ENCODE measurements at regions not wholly inside any gene's neighbourhood (a gene's known extent, or its start where the extent isn't known, plus 50 kb on each side); places are given as distances from the start of the nearest gene placed in this dataset.
"Not testable (repeated sequence)": the region's sequence is repeated elsewhere in the genome, so short reads cannot be mapped to it uniquely, and the experiment has no call there.

DNA sequence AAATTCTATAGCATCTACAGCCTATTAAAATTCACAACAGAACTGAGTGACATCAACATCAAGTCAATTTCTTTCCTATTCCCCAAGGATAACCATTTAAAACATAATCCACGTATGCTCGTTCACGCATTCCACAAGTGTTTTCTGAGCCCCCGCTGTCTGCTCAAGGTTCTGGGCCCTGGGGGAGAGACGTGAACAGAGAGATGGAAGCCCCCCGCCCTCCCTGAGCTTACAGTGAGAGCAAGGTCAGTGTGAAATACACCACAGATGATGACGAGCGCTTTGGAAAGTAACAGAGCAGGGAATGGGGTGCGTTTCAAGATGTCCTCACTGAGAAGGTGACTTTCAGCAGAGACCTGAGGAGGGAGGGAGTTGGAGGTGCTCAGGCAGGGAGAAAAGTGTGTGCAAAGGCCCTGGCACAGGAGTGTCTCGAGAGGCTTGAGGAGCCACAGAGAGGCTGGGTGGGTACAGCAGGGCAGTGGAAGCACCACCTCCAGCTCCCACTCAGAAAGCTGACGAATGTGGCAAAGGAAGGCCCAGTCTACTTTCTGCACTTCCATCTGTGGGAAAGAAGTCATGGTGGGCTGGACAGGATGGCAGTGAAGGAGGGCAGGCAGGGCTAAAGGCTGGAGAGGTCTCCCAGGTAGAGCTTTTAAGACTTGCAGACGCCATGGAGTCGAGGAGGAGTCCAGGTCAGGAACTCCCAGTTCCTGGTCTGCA is 88.3 kb downstream of the DLL1 start:
- no peaks in the 10 kb centered on the region for H3K9me3 ChIP-seq (ENCODE audit: insufficient read depth, low read depth, low read length)
- no peaks in the 10 kb centered on the region for H3K27me3 ChIP-seq (ENCODE audit: insufficient read depth, low read length)
- no peak overlapping the region for H3K9ac ChIP-seq (ENCODE audit: low read depth, low read length)
- no peaks in the 10 kb centered on the region for H3K4me1 ChIP-seq (ENCODE audit: insufficient read depth, low read length)
- no peak overlapping the region for H3K27ac ChIP-seq (ENCODE audit: low read length)
- no peaks in the 10 kb centered on the region for H3K36me3 ChIP-seq (ENCODE audit: insufficient read depth, low read depth, low read length)
- no peak overlapping the region for H3K4me3 ChIP-seq (ENCODE audit: low read length)

DNA sequence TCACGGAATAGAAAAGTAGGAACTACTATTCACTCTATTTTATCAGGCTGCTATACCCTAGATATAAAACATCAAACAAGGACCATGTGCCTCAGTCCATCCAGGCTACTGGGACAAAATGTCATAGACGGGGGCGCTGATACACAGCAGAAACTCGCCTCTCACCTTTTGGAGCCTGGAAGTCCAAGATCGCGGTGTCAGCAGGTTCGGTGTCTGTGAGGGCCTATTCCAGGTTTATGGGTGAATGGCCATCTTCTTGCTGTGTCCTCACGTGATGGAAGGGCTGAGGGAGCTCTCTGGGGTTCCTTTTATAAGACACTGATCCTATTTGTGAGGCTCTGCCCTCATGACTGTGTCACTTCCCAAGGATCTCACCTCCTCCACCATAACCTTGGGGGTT is 89.5 kb downstream of the DLL1 start:
- Histone ChIP-seq H3K27me3 (ENCODE audit: insufficient read depth, low read length) (no peaks in the 10 kb centered on the region), H3K27ac (ENCODE audit: low read length) (no peak overlapping the region), H3K36me3 (ENCODE audit: insufficient read depth, low read depth, low read length) (no peaks in the 10 kb centered on the region), H3K4me1 (ENCODE audit: insufficient read depth, low read length) (no peaks in the 10 kb centered on the region), H3K9ac (ENCODE audit: low read depth, low read length) (no peak overlapping the region), H3K9me3 (ENCODE audit: insufficient read depth, low read depth, low read length) (peaks cover under 1% of the 10 kb centered on the region; the same call in 1 of the 2 replicates), H3K4me3 (ENCODE audit: low read length) (no peak overlapping the region)

- H3K27me3 ChIP-seq (ENCODE audit: insufficient read depth, low read length) = no peaks in the 10 kb centered on the region
- no peak overlapping the region for H3K27ac ChIP-seq (ENCODE audit: low read length)
- H3K4me3 ChIP-seq (ENCODE audit: low read length) = no peak overlapping the region
- H3K4me1 ChIP-seq (ENCODE audit: insufficient read depth, low read length) = no peaks in the 10 kb centered on the region
- peaks cover 9% of the 10 kb centered on the region for H3K9me3 ChIP-seq (ENCODE audit: insufficient read depth, low read depth, low read length)
- no peaks in the 10 kb centered on the region for H3K36me3 ChIP-seq (ENCODE audit: insufficient read depth, low read depth, low read length)
- H3K9ac ChIP-seq (ENCODE audit: low read depth, low read length) = no peak overlapping the region
These were observed 90.4 kb downstream of the DLL1 start for GRCh38 chr6:170200458-170200891.

GRCh38 chr6:170199716-170200115 is 91.2 kb downstream of the DLL1 start:
- H3K27me3 ChIP-seq (ENCODE audit: insufficient read depth, low read length) = no peaks in the 10 kb centered on the region
- peaks cover 16% of the 10 kb centered on the region for H3K9me3 ChIP-seq (ENCODE audit: insufficient read depth, low read depth, low read length)
- no peak overlapping the region for H3K4me3 ChIP-seq (ENCODE audit: low read length)
- no peak overlapping the region for H3K9ac ChIP-seq (ENCODE audit: low read depth, low read length)
- H3K36me3 ChIP-seq (ENCODE audit: insufficient read depth, low read depth, low read length) = no peaks in the 10 kb centered on the region
- H3K4me1 ChIP-seq (ENCODE audit: insufficient read depth, low read length) = no peaks in the 10 kb centered on the region
- H3K27ac ChIP-seq (ENCODE audit: low read length) = no peak overlapping the region

DNA sequence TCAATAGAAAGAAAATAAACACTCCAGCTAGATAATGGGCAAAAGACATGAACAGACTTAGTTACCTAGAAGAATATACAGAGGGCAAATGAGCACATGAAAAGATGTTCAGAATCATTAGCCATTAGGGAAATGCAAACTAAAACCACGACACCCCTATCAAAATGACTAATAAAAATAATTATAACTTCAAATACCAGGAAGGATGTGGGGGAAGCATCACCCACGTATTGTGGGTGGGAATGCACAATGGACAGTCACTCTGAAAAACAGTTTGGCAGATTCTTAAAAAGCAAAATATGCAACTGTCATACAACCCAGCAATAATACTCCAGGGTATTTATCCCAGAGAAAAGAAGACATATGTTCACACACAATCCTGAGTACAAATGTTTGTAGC is 92.6 kb downstream of the DLL1 start:
- Histone ChIP-seq H3K27ac (ENCODE audit: low read length) (no peak overlapping the region), H3K9me3 (ENCODE audit: insufficient read depth, low read depth, low read length) (peaks cover 16% of the 10 kb centered on the region), H3K36me3 (ENCODE audit: insufficient read depth, low read depth, low read length) (no peaks in the 10 kb centered on the region), H3K4me3 (ENCODE audit: low read length) (no peak overlapping the region), H3K27me3 (ENCODE audit: insufficient read depth, low read length) (no peaks in the 10 kb centered on the region), H3K4me1 (ENCODE audit: insufficient read depth, low read length) (no peaks in the 10 kb centered on the region), H3K9ac (ENCODE audit: low read depth, low read length) (no peak overlapping the region)

GRCh38 chr6:170193326-170193821 is 97.5 kb downstream of the DLL1 start:
- no peak overlapping the region for H3K9ac ChIP-seq (ENCODE audit: low read depth, low read length)
- H3K9me3 ChIP-seq (ENCODE audit: insufficient read depth, low read depth, low read length) = peaks cover 16% of the 10 kb centered on the region
- H3K36me3 ChIP-seq (ENCODE audit: insufficient read depth, low read depth, low read length) = no peaks in the 10 kb centered on the region
- H3K27ac ChIP-seq (ENCODE audit: low read length) = no peak overlapping the region
- H3K27me3 ChIP-seq (ENCODE audit: insufficient read depth, low read length) = no peaks in the 10 kb centered on the region
- no peaks in the 10 kb centered on the region for H3K4me1 ChIP-seq (ENCODE audit: insufficient read depth, low read length)
- H3K4me3 ChIP-seq (ENCODE audit: low read length) = no peak overlapping the region

DNA sequence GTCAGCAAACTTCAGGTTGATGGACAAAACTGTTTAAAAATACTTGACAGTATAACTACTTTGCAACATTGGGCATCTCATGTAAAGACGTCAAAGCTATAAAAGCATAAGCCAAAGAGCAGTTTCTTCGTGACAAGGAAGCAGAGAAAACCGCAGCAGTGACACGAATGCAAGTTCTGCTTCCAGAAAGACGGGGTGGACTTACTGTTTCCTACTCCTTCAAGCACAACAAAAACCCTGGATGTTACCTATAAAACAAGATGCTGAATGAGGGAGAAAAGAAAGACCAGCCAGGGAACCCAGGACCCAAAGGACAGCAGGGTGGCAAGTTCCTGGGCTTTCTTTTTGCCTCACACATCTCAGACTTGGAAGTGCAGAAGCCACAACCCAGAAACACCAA is 98.0 kb downstream of the DLL1 start:
- Histone ChIP-seq H3K27ac (ENCODE audit: low read length) (no peak overlapping the region), H3K9ac (ENCODE audit: low read depth, low read length) (no peak overlapping the region), H3K4me3 (ENCODE audit: low read length) (no peak overlapping the region), H3K9me3 (ENCODE audit: insufficient read depth, low read depth, low read length) (peaks cover 16% of the 10 kb centered on the region), H3K4me1 (ENCODE audit: insufficient read depth, low read length) (no peaks in the 10 kb centered on the region), H3K27me3 (ENCODE audit: insufficient read depth, low read length) (no peaks in the 10 kb centered on the region), H3K36me3 (ENCODE audit: insufficient read depth, low read depth, low read length) (no peaks in the 10 kb centered on the region)

DNA sequence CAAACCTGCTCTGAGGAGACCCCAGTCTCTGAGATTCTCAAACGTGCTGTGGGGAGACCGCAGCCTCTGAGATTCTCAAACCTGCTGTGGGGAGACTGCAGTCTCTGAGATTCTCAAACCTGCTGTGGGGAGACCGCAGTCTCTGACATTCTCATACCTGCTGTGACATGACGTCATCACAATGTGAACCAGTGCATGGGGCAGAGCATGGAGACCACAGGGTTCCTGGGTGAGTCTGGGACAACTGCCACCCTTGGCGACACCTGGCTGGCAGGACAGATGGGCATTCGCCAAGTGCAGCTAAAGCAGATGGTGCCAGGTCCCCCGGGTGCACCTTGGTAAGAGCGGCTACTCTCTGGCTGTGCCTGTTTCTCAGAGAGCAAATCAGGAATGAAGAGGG is 98.8 kb downstream of the DLL1 start:
- not testable (repeated sequence) for H3K36me3 ChIP-seq (ENCODE audit: insufficient read depth, low read depth, low read length); H3K9ac ChIP-seq (ENCODE audit: low read depth, low read length); H3K27me3 ChIP-seq (ENCODE audit: insufficient read depth, low read length); H3K27ac ChIP-seq (ENCODE audit: low read length); H3K4me1 ChIP-seq (ENCODE audit: insufficient read depth, low read length); H3K4me3 ChIP-seq (ENCODE audit: low read length)
- H3K9me3 ChIP-seq (ENCODE audit: insufficient read depth, low read depth, low read length) = peaks cover 16% of the 10 kb centered on the region

DNA sequence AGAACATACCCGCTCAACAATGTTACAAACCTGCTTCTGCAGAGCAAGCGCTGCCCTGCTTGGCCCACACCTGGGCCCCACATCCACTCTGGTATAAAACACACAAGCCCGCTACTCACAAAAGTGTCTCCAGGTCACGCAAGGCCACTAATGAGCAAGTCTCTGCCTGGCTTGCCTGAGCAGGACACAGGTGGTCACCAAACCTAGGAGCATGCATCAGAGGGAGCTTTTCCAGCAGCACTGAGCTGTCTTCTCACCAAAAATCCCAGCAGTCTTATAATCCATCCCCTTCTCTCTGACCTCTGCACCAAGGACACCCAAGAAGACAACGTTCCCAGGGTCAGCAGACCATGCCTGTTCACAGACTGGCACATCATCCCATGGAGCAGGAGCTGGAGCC is 100.8 kb downstream of the DLL1 start:
- Histone ChIP-seq H3K36me3 (ENCODE audit: insufficient read depth, low read depth, low read length) (no peaks in the 10 kb centered on the region), H3K4me1 (ENCODE audit: insufficient read depth, low read length) (no peaks in the 10 kb centered on the region), H3K4me3 (ENCODE audit: low read length) (no peak overlapping the region), H3K27ac (ENCODE audit: low read length) (no peak overlapping the region), H3K27me3 (ENCODE audit: insufficient read depth, low read length) (no peaks in the 10 kb centered on the region), H3K9ac (ENCODE audit: low read depth, low read length) (no peak overlapping the region), H3K9me3 (ENCODE audit: insufficient read depth, low read depth, low read length) (peaks cover 2% of the 10 kb centered on the region)

DNA sequence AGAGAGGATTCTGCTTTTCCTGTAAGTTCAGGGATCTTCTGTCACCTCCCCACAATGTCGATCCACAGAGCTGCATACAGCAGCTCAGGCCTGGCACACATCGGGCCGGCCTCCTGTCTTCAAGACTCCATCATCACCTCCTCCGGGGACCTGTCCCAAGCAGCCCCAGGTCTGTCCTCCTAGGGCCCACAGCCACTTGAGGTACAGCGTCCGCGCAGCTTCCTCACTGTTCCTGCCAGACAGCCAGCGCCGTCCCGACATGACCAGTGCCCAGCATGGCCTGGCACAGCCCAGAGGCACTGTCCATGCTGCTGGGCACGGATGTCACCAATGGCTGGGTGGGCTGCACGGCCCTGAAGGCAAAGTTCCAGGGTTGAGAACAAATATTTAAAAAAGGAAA is 101.6 kb downstream of the DLL1 start:
- H3K4me1 ChIP-seq (ENCODE audit: insufficient read depth, low read length) = no peaks in the 10 kb centered on the region
- no peak overlapping the region for H3K9ac ChIP-seq (ENCODE audit: low read depth, low read length)
- no peaks in the 10 kb centered on the region for H3K27me3 ChIP-seq (ENCODE audit: insufficient read depth, low read length)
- no peak overlapping the region for H3K4me3 ChIP-seq (ENCODE audit: low read length)
- no peaks in the 10 kb centered on the region for H3K36me3 ChIP-seq (ENCODE audit: insufficient read depth, low read depth, low read length)
- no peaks in the 10 kb centered on the region for H3K9me3 ChIP-seq (ENCODE audit: insufficient read depth, low read depth, low read length)
- H3K27ac ChIP-seq (ENCODE audit: low read length) = no peak overlapping the region

GRCh38 chr6:170188571-170189001 is 102.3 kb downstream of the DLL1 start:
- H3K27ac ChIP-seq (ENCODE audit: low read length) = no peak overlapping the region
- H3K36me3 ChIP-seq (ENCODE audit: insufficient read depth, low read depth, low read length) = no peaks in the 10 kb centered on the region
- H3K9me3 ChIP-seq (ENCODE audit: insufficient read depth, low read depth, low read length) = no peaks in the 10 kb centered on the region
- H3K27me3 ChIP-seq (ENCODE audit: insufficient read depth, low read length) = no peaks in the 10 kb centered on the region
- H3K4me3 ChIP-seq (ENCODE audit: low read length) = no peak overlapping the region
- H3K4me1 ChIP-seq (ENCODE audit: insufficient read depth, low read length) = no peaks in the 10 kb centered on the region
- H3K9ac ChIP-seq (ENCODE audit: low read depth, low read length) = no peak overlapping the region

GRCh38 chr6:170187669-170188566 is 103.0 kb downstream of the DLL1 start:
- no peaks in the 10 kb centered on the region for H3K27me3 ChIP-seq (ENCODE audit: insufficient read depth, low read length)
- H3K4me3 ChIP-seq (ENCODE audit: low read length) = no peak overlapping the region
- H3K36me3 ChIP-seq (ENCODE audit: insufficient read depth, low read depth, low read length) = no peaks in the 10 kb centered on the region
- H3K4me1 ChIP-seq (ENCODE audit: insufficient read depth, low read length) = no peaks in the 10 kb centered on the region
- H3K27ac ChIP-seq (ENCODE audit: low read length) = no peak overlapping the region
- no peaks in the 10 kb centered on the region for H3K9me3 ChIP-seq (ENCODE audit: insufficient read depth, low read depth, low read length)
- H3K9ac ChIP-seq (ENCODE audit: low read depth, low read length) = no peak overlapping the region

All from iPS-20b (cell line).